HG03571 (cell line): ENCODE measurements at regions not wholly inside any gene's neighbourhood (a gene's known extent, or its start where the extent isn't known, plus 50 kb on each side); places are given as distances from the start of the nearest gene placed in this dataset.

Experiments used
- ATAC-seq: cut with Tn5 transposase; IDR thresholded peaks from one replicate; pipeline ENCODE4 v1.9.1; 2021; ENCODE audit not compliant: unreplicated experiment

GRCh38 chr6:90874931-90875330 is 288.1 kb upstream of the MAP3K7 start:
- no peak for ATAC-seq

DNA sequence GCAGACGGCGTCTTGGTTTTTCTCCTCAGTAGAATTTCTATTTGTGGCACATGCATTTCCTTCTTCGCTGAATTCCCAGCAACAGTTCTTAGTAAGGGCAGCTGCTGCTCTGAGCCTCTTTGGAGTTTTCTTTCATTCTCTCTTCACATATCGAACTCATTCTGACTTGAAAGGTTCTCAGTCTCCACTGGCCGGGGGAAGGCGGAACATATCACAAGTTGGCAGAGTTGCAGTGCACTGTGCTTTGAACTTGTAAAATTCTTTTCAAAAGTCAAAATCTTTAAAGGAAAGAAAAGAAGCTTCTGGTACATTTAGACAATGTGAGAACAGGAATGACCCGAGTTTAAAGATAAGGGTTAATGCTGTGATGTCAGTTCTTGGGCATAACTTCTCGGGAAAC is 286.1 kb upstream of the MAP3K7 start:
- ATAC-seq = no peak

GRCh38 chr6:90870561-90870960 is 283.7 kb upstream of the MAP3K7 start:
- no peak for ATAC-seq

- no peak for ATAC-seq
These were observed 281.8 kb upstream of the MAP3K7 start for GRCh38 chr6:90868656-90869055.

GRCh38 chr6:90868256-90868655 is 281.4 kb upstream of the MAP3K7 start:
- ATAC-seq = no peak

DNA sequence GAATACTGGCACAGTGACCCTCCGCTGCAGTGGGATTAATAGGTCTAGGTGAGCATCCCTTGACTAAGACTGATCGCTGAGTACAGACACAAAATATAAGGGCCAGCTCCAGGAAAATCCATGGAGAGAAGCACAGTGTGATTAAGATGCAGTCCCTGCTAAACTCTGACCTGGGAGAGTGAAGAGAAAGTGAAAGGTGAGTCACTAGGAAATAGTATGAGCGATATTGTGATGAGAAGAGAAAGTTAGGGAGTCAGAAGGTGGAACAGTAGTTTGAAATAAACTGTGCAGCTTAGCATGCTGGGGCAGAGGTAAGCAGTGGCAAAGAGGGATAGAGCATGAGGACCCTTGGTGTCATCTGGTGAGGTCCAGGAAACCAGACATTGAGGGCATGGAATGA is 278.6 kb upstream of the MAP3K7 start:
- ATAC-seq = no peak

DNA sequence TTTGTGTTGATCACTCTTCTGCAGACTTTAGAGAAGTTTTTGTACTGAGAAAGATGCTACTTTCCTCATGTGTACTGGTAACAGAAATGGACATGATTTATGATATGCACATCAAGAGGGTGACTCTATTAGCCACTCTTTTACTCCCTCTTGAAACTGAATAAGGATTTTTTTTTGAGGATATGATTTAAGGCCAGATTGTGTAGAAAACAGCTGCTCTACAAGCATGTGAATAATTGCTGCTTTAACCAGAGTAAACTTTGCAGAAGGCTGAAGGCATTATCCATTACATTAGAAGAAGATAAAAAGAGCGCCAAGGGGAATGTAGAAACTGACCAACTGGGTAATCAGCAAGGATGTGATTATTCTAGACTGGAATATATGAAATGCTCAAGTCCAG is 276.2 kb upstream of the MAP3K7 start:
- no peak for ATAC-seq

- no peak for ATAC-seq
These were observed 274.1 kb upstream of the MAP3K7 start for GRCh38 chr6:90860822-90861601.

GRCh38 chr6:90859612-90860011 is 272.7 kb upstream of the MAP3K7 start:
- no peak for ATAC-seq

- no peak for ATAC-seq
These were observed 272.2 kb upstream of the MAP3K7 start for GRCh38 chr6:90859056-90859455.

DNA sequence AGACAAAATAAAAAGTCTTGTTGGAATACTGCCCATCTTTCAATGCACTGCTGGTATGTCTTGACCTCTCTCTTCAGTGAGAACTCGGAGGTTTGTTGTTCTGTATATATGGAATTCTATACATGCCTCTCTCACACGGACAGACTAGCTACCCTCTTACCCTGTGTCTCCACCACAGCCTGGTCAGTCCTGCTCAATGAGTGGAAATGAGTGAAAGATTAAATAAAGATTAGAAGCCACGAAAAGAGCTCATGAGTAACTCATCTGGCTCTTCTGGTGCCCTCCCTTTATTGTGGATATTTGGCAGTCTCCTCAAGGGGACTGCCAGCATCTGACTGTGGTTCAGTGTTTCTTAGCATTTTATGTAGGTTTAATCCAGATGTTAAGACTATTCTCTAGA is 262.8 kb upstream of the MAP3K7 start:
- no peak for ATAC-seq

GRCh38 chr6:90846824-90847223 is 260.0 kb upstream of the MAP3K7 start:
- no peak for ATAC-seq

GRCh38 chr6:90835596-90836212 is 248.8 kb upstream of the MAP3K7 start:
- no peak for ATAC-seq

- no peak for ATAC-seq
These were observed 242.4 kb upstream of the MAP3K7 start for GRCh38 chr6:90829311-90829710.

DNA sequence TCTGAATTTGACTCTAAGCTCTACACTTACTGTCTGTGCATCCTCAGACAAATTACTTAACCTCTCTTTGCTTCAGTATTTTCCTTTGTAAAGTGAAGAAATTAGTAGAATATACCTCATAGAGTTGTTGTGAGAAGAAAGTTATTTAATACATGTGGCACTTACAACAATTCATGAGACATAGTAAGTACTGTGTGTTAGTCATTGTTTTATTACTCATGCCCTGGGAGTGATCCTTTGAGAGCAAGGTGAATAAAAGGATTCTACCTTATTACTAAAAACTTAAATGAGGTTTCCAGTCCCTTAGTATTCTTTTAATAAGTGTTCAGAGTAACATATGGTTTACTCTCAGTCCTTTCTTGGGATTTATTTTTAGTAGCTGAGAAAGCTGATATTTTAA is 233.6 kb upstream of the MAP3K7 start:
- ATAC-seq = no peak

DNA sequence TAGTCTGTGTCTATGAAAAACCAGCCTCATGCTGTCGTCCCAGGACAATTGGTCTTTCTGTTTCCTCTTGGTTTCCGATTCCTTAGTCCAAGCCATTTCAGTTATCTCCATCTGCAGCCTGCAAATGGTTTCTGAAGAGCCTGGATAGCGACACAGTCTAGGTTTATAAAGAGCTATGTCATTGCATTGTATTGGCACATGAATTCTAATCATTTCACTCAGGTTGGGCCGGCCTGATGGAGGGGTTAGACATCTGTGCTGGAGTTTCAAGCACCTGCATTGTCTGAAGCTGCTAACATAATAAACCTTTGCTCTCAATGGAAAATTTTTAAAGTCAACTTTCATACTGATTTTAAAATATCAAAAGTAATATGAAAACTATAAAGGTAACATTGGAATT is 232.6 kb upstream of the MAP3K7 start:
- no peak for ATAC-seq

DNA sequence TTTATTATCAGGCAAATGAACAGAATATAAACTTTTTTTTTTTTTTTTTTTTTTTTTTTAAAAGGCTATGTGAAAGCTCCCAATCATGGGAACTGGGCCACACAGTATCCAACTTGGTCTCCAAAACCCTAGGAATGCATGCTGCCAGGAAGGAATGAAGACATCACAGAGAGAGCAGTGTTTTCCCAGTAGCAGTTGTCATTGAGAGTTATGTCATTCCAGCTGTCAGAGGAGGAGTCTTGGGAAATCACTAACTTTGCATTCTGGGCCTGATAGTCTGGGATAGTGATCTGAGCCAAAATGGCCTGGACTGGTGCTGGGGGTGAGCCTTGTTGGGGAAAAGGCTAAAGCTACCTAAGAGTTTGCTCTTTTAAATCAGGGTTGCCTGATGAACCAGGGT is 231.3 kb upstream of the MAP3K7 start:
- ATAC-seq = no peak

DNA sequence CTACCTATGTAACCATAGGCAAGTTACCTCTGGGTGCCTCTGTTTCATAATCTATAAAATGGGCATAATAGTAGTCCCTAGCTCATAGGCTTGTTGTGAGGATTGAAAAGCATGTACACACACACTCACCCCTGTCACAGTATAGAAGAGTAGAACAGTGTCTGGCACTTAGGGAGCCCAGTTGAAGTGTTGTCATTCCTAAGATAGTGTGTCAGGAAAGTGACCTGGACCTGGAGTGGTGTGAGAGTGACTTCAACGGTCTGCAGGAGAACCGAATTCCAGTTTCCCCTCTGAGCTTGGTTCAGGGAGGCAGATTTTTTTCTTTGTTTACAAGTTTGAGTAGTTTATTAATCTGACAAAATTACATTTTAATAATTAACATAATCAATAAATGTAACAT is 229.9 kb upstream of the MAP3K7 start:
- ATAC-seq = no peak

GRCh38 chr6:90811596-90812226 is 224.8 kb upstream of the MAP3K7 start:
- no peak for ATAC-seq

- ATAC-seq = no peak
These were observed 222.2 kb upstream of the MAP3K7 start for GRCh38 chr6:90809035-90809434.

DNA sequence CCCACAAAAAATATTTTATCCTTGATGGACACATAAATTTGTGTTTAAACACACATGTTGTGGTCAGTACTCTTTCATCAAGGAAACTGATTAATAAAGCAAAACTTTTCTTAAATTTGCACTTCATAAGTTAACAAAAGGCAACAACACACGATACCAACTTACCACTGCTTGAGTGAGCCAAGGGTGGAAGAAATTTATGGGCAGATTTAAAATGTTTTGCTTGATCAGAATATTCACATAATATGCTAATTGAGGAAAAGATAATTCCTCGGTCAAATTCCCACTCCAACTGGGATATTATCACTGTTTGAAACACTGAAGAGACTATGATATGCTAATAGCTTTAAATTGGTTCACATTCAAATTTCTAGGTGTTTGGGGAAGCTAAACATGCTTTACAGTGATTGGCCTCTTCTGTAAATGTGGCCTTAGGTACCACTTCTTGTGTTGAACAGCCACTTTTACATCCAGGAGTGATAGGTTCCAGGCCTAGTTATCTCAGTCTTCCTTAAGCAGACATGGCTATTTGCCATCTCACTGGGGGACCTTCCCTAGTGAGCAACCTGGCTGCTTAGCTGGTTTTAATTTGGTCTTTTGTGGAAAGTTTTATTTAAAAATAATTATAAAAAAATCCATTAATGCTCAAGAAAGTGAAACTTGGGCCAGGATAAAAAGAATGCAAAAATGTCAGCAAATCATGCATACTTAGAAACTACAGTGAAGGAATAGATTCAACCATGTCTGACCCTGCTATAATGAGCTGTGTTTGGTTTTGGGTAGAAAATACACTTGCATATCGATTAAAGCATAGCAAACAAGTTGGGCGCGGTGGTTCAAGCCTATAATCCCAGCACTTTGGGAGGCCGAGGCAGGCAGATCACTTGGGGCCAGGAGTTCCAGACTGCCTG is 221.2 kb upstream of the MAP3K7 start:
- no peak for ATAC-seq
